ENCODE measurements at regions not wholly inside any gene's neighbourhood (a gene's known extent, or its start where the extent isn't known, plus 50 kb on each side); places are given as distances from the start of the nearest gene placed in this dataset.

- no peak for DNase-seq (ENCODE audit: low read depth in 2 of 2)
Observed at GRCh38 chr7:23973264-23973663, 263.2 kb downstream of the STK31 start.

DNA sequence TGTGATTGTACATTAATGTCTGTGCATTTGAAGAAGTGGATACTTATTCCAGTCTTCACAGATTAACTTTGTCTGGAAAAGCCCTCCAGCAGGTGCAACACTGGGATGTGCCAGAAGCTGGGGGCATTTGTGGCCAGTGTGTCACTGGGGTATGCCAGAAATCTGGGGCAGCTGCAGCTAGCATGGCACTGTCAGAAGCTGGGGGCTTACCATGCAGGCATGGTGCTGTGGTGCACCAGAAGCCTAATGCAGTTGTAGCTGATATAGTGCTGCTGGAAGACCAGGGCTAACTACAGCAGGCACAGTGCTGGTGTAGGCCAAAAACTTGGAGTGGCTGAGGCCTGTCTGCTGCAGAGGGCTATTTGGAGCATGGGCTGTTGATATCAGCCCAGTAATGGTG, 270.1 kb downstream of the STK31 start:
- DNase-seq (ENCODE audit: low read depth in 2 of 2), result no peak

GRCh38 chr7:23981314-23981713, 271.3 kb downstream of the STK31 start:
- DNase-seq (ENCODE audit: low read depth in 2 of 2), result no peak

- DNase-seq (ENCODE audit: low read depth in 2 of 2), result no peak
Observed at GRCh38 chr7:23981758-23982157, 271.7 kb downstream of the STK31 start.

GRCh38 chr7:24005517-24005916, 278.5 kb upstream of the NPY start:
- no peak for DNase-seq (ENCODE audit: low read depth in 2 of 2)

GRCh38 chr7:24010495-24010894, 273.5 kb upstream of the NPY start:
- DNase-seq (ENCODE audit: low read depth in 2 of 2), result no peak

DNA sequence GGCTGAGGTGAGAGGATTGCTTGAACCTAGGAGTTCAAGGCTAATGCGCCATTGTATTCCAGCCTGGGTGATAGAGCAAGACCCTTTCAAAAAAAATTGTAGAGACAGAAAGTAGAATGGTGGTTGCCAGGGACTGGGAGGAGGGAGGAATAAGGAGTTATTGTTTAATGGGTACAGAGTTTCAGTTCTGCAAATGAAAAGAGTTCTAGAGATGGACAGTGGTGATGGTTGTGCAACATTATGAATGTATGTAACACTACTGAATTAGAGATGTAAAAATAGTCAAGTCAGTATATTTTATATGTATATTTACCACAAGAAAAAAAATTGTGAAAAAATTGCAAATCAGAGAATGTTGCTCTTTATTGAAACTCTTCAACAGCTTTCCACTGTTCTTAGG, 266.5 kb upstream of the NPY start:
- DNase-seq (ENCODE audit: low read depth in 2 of 2), result no peak

GRCh38 chr7:24018331-24018730, 265.7 kb upstream of the NPY start:
- no peak for DNase-seq (ENCODE audit: low read depth in 2 of 2)

DNA sequence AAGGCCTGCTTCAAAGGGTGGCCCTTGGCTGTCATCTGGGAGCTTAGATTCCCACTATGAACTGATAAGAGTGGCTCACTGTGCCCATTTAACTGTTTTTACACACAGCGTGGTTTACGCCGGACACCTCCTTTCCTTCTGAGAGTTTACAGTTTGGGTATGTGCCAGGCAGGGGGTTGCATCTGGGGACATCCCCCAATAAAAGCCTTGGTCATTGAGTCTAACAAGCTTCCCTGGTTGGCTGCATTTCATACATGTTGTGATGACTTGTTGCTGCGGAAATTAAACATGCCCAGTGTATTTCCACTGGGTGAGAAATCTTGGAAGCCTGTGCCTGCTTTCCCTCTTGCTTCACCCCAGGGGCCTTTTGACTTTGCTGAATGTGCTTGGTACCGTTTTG, 264.1 kb upstream of the NPY start:
- no peak for DNase-seq (ENCODE audit: low read depth in 2 of 2)

GRCh38 chr7:24024276-24025068, 259.5 kb upstream of the NPY start:
- no peak for DNase-seq (ENCODE audit: low read depth in 2 of 2)

DNA sequence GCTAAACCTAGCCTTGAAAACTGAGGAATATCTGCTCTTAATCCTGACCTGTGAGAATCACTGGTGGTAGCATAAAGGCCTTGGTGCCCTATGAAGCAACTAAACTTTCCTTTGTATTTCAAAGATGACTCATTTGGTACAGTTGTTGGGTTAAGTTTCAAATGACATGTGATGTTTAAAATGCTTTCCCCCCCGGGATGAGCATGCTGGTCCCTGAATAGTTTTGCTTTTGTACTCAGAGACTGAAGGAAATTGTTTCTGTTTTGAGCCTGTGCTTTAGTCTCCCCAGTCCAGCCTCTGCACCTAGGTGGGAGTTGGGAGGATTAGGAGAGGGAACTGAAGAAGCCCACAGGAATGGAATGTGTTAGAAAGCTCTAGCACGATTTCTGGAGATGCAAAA, 258.9 kb upstream of the NPY start:
- DNase-seq (ENCODE audit: low read depth in 2 of 2), result no peak

GRCh38 chr7:24025765-24026164, 258.2 kb upstream of the NPY start:
- no peak for DNase-seq (ENCODE audit: low read depth in 2 of 2)

DNA sequence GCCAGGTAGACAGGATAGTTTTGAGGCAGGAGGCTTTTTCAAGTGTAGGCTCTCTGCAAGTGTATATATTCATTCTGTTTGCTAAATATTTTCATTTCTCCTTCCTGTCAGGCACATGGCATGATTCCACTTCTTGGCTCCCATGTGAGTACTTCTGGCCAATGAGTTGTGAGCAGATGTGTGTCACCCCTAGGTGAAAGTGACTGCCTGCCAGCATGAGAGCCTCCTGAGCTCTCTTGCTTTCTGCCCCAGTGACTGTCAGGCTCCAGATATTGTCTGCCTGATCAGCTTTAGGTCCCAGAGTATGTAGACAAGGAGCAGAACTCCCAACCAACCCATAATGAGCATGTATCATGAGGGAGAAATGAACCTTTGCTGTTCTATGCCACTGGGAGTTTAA, 257.6 kb upstream of the NPY start:
- no peak for DNase-seq (ENCODE audit: low read depth in 2 of 2)

DNA sequence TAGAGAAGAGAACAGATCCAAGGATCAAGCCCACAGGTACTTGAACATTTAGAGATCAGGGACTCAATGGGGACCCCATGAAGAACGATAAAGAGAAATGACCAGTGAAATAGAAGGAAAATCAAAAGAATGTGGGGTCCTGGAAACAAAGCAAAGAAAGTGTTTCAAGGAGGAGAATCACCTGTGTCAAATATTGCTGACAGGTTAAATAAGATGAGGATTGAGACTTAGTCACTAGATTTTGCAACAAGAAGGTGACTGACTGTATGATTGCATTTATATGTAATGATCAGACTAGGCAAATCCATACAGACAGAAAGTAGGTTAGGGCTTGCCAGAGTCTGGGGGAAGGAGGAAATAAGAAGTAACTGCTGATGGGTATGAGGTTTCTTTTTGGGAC, 254.9 kb upstream of the NPY start:
- DNase-seq (ENCODE audit: low read depth in 2 of 2), result no peak

DNA sequence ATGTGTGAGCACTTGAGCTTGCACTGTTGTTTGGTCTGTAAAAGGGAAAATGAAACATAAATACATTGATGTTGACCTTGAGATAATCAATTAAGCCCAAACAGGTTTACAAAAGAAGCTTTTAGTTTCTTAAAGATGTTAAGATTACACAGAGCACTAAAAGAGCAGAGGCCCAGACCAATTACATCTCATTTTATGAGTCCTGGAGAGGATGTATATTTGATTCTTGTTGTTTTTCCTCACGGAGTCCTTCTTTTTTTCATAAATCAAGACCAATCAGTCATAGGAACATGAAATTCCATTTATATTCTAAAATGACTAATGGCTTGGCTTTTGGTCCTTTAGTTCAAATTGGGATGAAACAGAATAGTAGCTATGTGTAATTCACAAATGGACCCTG, 249.7 kb upstream of the NPY start:
- DNase-seq (ENCODE audit: low read depth in 2 of 2), result no peak

DNA sequence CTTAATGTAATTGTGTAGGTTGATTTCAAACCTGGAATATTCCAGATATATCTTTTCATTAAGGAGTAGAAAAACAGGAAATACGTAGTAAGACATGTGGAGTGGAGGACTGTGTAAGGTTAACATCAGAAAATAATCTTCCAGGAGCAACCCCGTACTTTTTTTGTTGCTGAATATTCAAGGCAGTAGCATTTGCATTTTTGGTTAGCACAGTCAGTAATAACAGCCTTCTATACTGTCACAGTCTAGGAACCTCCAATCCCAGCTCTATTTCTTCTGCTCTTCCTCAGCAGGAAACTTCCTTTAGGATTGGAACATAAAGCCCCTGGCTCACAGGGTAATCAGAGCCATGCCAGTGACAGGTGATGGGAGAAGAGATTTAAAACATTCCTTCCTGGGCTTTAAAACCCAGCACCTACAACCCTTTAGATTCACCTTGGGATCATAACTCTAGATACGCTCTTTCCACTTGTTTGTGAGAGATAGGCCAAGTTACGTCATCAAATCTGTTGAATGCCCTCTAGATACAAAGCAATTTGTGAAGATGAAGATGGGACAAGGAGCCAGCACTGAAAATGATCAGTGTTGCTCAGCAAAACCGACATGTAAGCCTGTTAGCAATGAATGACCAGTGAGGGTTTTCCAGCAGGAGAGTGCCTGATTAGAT, 248.5 kb upstream of the NPY start:
- no peak for DNase-seq (ENCODE audit: low read depth in 2 of 2)

- no peak for DNase-seq (ENCODE audit: low read depth in 2 of 2)
Observed at GRCh38 chr7:24036033-24036412, 248.0 kb upstream of the NPY start.

DNA sequence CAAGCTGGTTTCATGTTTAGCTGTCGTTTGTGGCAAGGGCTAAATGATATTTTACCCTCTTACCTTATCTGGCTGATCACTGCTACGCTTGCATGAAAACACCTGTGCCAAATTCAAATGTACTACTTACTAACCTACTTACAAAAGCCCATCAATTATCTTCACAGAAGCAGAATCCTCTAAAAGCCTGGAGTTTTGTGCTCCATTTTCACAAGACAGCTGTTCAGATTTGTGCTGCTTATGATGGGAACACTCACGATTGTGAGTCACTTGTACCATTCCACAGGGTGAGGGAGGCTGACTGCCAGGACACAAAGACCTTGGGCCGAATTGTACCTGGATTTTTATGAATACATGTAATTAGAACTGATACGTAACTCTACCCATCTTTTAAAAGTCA, 245.0 kb upstream of the NPY start:
- no peak for DNase-seq (ENCODE audit: low read depth in 2 of 2)

DNA sequence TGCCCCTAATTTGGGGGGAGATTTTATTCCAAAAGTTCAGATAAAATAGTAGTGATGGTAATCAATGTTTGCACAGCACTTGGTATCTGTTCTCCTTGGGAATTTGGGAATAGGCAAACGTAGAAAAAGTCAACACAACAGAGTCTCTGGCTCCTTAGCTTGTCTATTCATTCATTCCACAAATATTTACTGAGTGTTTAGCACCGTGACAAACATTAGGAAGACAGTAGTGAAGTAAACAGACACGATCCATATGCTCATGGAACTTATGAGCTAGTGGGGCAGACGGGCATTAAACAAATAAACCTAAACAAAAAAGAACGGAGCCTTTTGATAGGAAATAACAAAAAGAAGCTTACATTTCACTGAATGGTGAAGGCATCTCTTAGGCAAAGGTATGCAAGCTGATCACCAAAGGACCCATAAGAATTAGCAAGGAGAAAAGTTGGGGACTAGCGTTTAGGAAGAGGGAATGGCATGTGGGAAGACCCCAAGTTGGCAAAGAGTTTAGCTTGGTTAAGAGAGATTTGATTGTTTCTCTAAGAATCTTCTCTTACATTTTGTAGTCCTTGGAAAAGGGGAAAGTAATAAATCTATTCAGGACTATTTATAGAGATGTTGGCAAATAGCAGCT, 243.9 kb upstream of the NPY start:
- no peak for DNase-seq (ENCODE audit: low read depth in 2 of 2)

- no peak for DNase-seq (ENCODE audit: low read depth in 2 of 2)
Observed at GRCh38 chr7:24042028-24042427, 242.0 kb upstream of the NPY start.

GRCh38 chr7:24049296-24049695, 234.7 kb upstream of the NPY start:
- DNase-seq (ENCODE audit: low read depth in 2 of 2), result no peak

GRCh38 chr7:24050991-24051560, 232.9 kb upstream of the NPY start:
- no peak for DNase-seq (ENCODE audit: low read depth in 2 of 2)

GRCh38 chr7:24051651-24052050, 232.3 kb upstream of the NPY start:
- no peak for DNase-seq (ENCODE audit: low read depth in 2 of 2)

Data from stimulated activated CD4-positive, alpha-beta T cell treated with anti-CD3 and anti-CD28 coated beads, Interleukin-15, amount 100 ng/mL, for 48 hours (primary cell).